ENCODE measurements at regions not wholly inside any gene's neighbourhood (a gene's known extent, or its start where the extent isn't known, plus 50 kb on each side); places are given as distances from the start of the nearest gene placed in this dataset.

DNA sequence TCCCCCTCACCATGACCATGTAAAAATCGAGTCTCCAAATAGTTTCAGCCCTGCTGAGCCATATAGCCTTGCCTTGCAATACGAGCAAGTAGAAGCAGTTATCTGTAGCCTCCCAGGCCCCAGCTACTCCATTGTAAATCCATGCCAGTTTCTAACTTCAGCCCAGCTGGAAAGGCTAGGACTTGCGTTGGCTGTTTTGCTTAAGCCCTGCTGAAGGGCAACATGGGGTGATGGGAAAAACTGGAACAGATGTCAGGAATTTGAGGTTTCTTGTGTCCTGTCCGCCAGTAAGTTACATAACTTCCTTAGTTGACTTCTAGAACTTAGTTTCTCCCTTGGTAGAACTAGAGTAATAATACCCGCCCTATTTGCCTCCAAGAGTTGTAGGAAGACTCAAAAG lies 216.0 kb upstream of the SERP2 start:
- no peak for DNase-seq (ENCODE audit: low read depth)
- H3K4me3 ChIP-seq (ENCODE audit: low read depth, low read length) = no peak overlapping the region

DNA sequence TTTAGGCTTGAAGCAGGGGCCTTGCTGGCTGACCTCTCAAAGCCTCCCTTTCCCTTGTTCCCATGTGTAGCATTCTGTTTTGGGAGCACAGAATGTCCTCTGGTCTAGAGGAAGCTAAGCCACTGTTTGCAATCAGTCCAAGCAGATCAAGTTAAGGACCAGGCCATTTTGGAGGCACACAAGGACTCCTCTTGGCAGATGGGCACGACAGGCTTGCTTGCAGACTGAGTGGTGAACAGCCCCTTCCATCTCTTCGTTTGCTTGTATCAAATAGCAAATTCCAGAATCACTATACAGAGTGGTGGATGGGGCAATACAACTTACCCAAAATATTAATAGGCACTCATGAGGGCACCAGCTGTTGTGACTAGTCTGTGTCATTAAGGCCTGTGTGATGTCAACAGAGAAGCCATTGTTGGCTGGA lies 215.5 kb upstream of the SERP2 start:
- H3K4me3 ChIP-seq (ENCODE audit: low read depth, low read length) = no peak overlapping the region
- DNase-seq (ENCODE audit: low read depth) = no peak

DNA sequence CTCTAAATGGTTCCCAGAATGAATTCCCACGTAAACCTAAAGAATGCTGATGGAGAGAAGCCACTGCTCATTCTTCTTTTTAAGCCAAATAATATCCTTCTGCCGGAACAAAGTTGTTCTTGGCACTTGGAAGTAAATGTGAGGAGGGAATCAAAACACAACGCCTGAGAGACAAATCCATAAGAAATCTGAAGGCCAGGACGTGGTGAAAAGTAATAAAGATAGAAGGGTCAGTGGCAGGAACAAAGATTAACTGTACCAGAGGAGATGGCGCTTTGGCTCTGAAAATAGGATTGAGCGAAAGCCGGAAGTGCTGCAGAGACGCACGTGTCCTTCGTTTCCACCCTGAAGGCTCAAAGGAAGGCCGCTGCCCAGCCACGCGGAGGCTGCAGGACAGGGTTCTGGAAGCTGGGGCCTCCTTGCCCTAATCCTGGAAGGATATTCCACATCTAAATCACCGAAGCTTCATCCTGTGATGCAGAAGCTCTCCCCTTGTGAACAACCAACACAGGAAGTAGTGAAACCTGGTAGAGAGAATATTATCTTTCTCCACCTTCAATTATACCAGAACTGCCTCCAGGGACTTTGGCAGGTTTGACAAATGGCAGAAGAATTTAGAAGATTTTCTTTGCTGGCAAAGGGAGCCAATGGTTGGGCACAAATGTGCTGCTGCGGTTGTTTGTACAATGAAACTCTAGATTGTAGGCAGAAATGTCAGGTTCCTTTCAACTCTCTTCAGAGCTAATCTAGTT lies 214.6 kb upstream of the SERP2 start:
- no peak for DNase-seq (ENCODE audit: low read depth)

GRCh38 chr13:44159633-44160279 lies 213.9 kb upstream of the SERP2 start:
- no peak for DNase-seq (ENCODE audit: low read depth)
- no peak overlapping the region for H3K4me3 ChIP-seq (ENCODE audit: low read depth, low read length)

More for the DNA sequence above, 214.6 kb upstream of the SERP2 start:
- H3K4me3 ChIP-seq (ENCODE audit: low read depth, low read length) = no peak overlapping the region

GRCh38 chr13:44160591-44161191 lies 212.9 kb upstream of the SERP2 start:
- H3K4me3 ChIP-seq (ENCODE audit: low read depth, low read length) = no peak overlapping the region
- no peak for DNase-seq (ENCODE audit: low read depth)

- H3K4me3 ChIP-seq (ENCODE audit: low read depth, low read length) = no peak overlapping the region
- DNase-seq (ENCODE audit: low read depth) = no peak
Observed at GRCh38 chr13:44163108-44163507, 210.5 kb upstream of the SERP2 start.

DNA sequence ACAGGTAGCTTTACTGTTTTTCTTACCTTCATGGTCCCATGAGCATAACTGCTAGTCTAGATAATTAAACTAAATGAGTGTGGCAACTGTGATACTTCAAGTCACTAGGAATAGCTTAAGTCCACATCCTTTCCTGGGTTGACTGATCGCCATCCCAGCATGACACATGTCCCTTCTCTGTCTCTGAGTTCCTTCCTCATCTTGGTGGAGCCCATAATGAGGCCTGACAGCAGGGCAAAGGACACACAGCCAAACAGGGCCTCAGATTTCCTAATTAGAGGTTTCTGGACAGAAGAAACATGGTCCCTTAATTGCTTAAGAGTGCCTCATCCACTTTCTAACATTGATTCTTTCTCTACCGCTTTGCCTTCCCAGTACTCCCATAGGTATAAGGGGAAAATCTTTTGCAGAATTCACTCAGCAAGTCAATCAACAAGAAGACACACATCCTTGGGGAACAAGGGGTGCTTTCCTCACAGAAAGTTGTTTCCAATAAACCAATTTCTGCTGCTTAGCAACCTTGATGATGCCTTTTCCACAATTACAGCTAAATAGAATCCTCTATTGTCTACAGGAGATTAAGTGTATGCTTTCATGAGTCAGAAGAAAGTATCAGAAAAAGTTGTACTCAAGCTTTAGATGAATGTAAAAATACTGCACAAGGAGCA lies 208.3 kb upstream of the SERP2 start:
- no peak overlapping the region for H3K4me3 ChIP-seq (ENCODE audit: low read depth, low read length)
- DNase-seq (ENCODE audit: low read depth) = no peak

DNA sequence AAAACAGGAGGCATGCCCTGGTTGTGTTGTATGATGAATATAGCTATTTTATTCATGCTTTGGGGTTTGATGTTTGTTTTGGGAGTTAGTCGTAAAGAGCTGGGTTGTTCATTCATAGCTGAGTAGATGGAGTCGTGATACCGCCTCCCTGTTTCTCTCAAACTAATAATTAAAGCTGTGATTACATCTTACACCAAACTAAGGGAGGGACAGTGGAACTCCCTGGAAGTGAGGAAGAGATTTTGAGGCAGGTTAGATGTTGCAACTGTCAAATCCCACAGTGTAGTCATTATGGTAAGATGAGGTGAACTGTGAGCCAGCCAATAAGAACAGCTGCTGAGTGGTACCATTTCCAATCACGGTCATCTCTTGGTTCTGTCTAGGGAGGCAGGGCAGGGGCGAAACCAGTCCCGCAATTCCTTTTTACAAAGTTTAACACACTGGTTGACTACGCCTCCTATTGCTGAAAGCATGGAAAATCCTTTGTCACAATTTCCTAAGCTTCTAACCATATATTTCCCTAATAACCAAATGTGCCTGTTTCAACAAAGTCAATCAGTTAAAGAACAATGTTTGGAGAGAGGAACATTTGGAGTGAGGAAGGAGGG lies 207.6 kb upstream of the SERP2 start:
- DNase-seq (ENCODE audit: low read depth) = no peak
- no peak overlapping the region for H3K4me3 ChIP-seq (ENCODE audit: low read depth, low read length)

- no peak overlapping the region for H3K4me3 ChIP-seq (ENCODE audit: low read depth, low read length)
- DNase-seq (ENCODE audit: low read depth) = no peak
Observed at GRCh38 chr13:44169018-44169911, 204.4 kb upstream of the SERP2 start.

DNA sequence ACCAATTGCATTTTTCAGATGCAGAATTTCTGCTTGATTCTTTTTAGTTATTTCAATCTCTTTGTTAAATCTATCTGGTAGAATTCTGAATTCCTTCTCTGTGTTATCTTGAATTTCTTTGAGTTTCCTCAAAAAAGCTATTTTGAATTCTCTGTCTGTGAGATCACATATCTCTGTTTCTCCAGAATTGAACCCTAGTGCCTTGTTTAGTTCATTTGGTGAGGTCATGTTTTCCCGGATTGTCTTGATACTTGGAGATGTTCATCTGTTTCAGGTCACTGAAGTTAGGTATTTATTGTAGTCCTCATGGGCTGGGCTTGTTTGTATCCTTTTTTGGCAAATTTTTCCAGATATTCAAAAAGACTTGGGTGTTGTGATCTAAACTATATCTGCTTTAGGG lies 202.9 kb upstream of the SERP2 start:
- DNase-seq (ENCODE audit: low read depth) = no peak
- no peak overlapping the region for H3K4me3 ChIP-seq (ENCODE audit: low read depth, low read length)

DNA sequence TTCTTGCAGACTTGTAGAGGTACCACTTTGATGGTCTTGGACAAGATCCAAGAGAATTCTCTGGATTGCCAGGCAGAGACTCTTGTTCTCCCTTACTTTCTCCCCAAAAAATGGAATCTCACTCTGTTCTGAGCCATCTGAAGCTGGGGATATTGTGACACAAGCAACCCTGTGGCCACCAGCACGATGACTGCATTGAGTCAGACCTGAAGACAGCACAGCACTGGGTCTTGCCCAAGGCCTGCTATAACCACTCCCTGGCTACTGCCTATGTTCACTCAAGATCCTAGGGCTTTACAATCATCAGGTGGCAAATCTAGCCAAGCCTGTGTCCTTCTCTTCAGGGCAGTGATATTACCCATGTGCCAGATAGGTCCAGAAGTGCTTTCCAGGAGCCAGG lies 202.5 kb upstream of the SERP2 start:
- no peak for DNase-seq (ENCODE audit: low read depth)
- H3K4me3 ChIP-seq (ENCODE audit: low read depth, low read length) = no peak overlapping the region

DNA sequence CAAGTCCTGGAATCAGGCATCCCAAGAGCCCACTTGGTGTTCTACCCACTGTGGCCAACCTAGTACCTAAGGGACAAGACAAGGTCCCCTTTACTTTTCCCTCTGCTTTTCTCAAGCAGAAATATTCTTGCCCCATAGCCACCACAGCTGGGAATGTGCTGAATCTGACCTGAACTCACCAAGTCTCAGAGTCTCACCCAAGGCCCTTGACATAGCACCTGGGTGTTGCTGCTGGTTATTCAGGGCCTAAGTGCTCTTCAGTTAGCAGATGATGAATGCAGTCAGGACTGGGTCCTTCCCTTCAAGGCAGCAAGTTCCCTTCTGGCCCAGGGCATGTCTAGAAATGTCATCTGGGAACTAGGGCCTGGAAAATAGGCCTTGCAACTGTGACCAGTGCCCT lies 201.8 kb upstream of the SERP2 start:
- no peak for DNase-seq (ENCODE audit: low read depth)
- no peak overlapping the region for H3K4me3 ChIP-seq (ENCODE audit: low read depth, low read length)

DNA sequence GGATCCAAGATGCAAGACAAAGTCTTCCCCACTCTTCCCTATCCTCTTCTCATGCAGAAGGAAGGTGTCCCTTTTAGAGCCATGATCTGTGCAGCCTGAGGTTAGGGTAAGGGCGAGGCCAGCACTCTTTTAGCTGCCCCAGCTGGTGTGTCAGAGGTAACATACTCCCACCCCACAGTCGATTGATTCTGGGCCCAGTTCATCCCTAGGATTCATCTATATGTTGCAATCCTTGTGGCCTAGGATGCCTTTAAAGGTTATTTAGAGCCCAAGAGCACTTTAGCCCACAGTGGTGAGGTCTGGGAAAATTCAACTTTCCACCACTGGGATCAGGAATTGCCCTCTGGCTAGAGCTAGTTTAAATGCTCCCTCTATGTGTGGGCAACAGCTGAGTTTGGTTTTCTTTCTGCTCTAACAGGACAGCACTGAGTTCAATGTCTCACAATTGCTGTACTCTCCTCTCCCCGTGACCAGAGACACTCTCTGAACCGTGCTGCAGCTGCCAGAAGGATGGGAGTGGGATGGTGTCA lies 201.3 kb upstream of the SERP2 start:
- H3K4me3 ChIP-seq (ENCODE audit: low read depth, low read length) = no peak overlapping the region
- DNase-seq (ENCODE audit: low read depth) = no peak

DNA sequence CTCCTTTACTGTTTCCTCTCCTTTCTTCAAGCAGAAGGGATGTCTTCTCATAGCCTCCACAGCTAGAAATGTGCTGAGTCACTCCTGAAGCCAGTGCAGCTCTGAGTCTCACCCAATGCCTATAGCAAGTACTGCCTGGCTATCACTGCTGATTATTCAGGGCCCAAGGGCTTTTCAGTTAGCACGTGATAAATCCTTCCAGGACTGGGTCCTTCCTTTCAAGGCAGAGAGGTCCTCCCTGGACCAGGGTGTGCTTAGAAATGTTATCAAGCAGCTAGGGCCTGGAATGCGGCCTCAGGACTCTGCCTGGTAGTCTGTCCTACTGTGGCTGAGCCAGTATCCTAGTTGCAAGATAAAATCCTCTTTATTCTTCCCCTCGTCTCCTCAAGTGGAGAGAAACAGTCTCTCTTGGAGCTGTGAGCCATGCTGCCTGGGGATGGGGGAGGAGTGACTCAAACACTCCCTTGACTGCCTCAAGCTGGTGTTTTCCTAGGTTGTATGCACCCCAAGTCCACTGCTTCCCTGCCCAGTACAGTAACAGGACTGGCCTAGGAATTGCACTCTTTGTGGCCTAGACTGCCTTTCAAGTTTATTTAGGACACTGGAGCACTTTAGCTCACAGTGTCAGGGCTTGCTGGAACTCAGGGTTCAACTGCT lies 198.7 kb upstream of the SERP2 start:
- DNase-seq (ENCODE audit: low read depth) = no peak
- no peak overlapping the region for H3K4me3 ChIP-seq (ENCODE audit: low read depth, low read length)

DNA sequence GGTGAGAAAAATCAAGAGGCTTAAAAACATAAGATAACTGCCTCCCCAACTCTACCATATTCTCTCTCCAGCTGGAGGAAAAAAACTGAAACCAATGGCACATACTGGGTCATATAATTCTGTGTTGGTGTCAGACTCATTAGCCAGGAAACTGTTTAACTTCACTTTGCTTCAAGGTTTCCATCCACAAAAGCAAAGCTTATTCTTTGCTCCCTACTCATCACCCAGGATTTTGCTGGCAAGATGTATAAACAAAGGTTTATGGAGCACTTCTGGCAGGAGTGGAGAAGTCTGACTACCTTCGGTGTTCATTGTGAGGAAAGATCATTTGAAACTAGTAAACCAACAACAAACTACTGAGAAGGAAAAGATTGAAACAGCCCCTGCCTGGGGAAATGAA lies 197.5 kb upstream of the SERP2 start:
- DNase-seq (ENCODE audit: low read depth) = no peak
- H3K4me3 ChIP-seq (ENCODE audit: low read depth, low read length) = no peak overlapping the region

DNA sequence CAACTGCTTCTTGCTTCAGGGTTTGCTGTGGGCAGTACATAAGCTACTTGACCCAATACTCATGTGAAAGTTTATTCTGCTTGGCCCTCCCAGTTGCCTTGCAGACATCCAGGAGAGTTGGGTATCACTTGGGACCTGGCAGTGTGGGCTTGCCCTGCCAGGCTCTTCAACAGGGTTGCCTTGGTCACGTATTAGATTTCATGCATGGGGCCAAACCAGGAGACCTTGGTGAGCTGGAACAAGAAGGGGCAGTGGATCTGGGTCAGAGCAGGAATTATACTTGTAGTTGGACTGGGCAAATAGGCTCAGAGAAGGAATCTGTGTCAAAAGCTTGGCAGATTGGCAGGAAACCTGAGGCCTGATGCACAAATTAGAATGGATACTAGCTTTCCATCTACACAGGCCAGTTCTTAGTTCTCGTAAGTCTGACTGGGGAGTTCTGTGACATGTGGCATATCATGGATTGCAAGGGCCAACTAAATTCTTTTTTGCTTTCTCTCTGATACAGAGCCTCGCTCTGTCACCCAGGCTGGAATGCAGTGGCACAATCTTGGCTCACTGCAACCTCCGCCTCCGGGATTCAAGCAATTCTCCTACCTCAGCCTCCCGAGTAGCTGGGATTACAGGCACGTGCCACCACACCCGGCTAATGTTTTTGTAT lies 192.6 kb upstream of the SERP2 start:
- H3K4me3 ChIP-seq (ENCODE audit: low read depth, low read length) = no peak overlapping the region
- no peak for DNase-seq (ENCODE audit: low read depth)

- H3K4me3 ChIP-seq (ENCODE audit: low read depth, low read length) = no peak overlapping the region
- no peak for DNase-seq (ENCODE audit: low read depth)
Observed at GRCh38 chr13:44181931-44182330, 191.7 kb upstream of the SERP2 start.

- DNase-seq (ENCODE audit: low read depth) = no peak
- H3K4me3 ChIP-seq (ENCODE audit: low read depth, low read length) = no peak overlapping the region
Observed at GRCh38 chr13:44184740-44185139, 188.9 kb upstream of the SERP2 start.

Measured in skeletal muscle cell (primary cell).